GM12878 (cell line): ENCODE measurements at regions not wholly inside any gene's neighbourhood (a gene's known extent, or its start where the extent isn't known, plus 50 kb on each side); places are given as distances from the start of the nearest gene placed in this dataset.

ENCODE experiments used
- ATAC-seq: fragments of 200-7000 bp; cut with Tn5 transposase; 3 replicates; pipeline ENCODE4 v1.9.1; 2020; ENCODE audit warnings: mild to moderate bottlenecking, moderate library complexity
- BruUV-seq: library from RNA; stranded (reverse); fragments of 400-500 nt; replicated peaks from 2 replicates; lab custom pipeline; 2021; lab: Mats Ljungman, UMichigan
- CTCF ChIA-PET: fragments of 300-600 bp; sonication (Branson Sonifier 250); formaldehyde crosslinking; extraction: SDS; loops from one replicate; lab custom pipeline; 2021; ENCODE audit warnings: inconsistent platforms; lab: Yijun Ruan, JAX
- POLR2A ChIA-PET: fragments of 350-600 bp; formaldehyde crosslinking; extraction: SDS; loops from one replicate; lab custom pipeline; 2021; ENCODE audit warnings: inconsistent platforms; lab: Charles Lee
- RAD21 ChIA-PET: fragments of 300-600 bp; sonication (Branson Sonifier 250); formaldehyde crosslinking; loops from one replicate; lab custom pipeline; 2023; ENCODE audit warnings: antibody characterized with exemption; ENCODE audit not compliant: unreplicated experiment; lab: Charles Lee
- SMC1A ChIA-PET: fragments of 300-600 bp; sonication (Branson Sonifier 250); formaldehyde crosslinking; loops from one replicate; lab custom pipeline; 2023; ENCODE audit not compliant: unreplicated experiment, uncharacterized antibody; lab: Charles Lee
- DNase-seq: peaks from one replicate; pipeline ENCODE4 v3.0.0-alpha.2; 2011; ENCODE audit warnings: low read depth, low spot score
- FAIRE-seq: peaks from 3 replicates; lab custom pipeline; 2011; peaks lifted over from hg19 to GRCh38; lab: Jason Lieb, UNC
- H2AFZ ChIP-seq: 2 replicates; pipeline ENCODE4 v1.6.0; 2011; ENCODE audit warnings: low read depth, low read length, control low read depth; ENCODE audit not compliant: control insufficient read depth
- H3K27ac ChIP-seq: 2 replicates; pipeline ENCODE4 v1.5.1; 2011; ENCODE audit warnings: control low read depth; ENCODE audit not compliant: control insufficient read depth, insufficient read depth
- H3K27me3 ChIP-seq, 2 experiments: replicated peaks in 1 of 2; 2 replicates each; pipeline versions ENCODE4 v1.6.0 to v1.6.1; 2011; ENCODE audit warnings: low read length in 1 of 2; ENCODE audit not compliant: control insufficient read depth in 2 of 2, insufficient read depth in 2 of 2
- H3K36me3 ChIP-seq, 2 experiments: 2 replicates each; pipeline ENCODE4 v1.5.1; 2011; ENCODE audit warnings: low read length in 1 of 2; ENCODE audit not compliant: control insufficient read depth in 2 of 2, insufficient read depth in 2 of 2
- H3K4me1 ChIP-seq: 2 replicates; pipeline ENCODE4 v1.6.1; 2011; ENCODE audit warnings: mild to moderate bottlenecking, low read length, moderate library complexity, mixed read lengths; ENCODE audit not compliant: control insufficient read depth, insufficient read depth
- H3K4me2 ChIP-seq: 2 replicates; pipeline ENCODE4 v1.6.0; 2011; ENCODE audit warnings: control low read depth; ENCODE audit not compliant: control insufficient read depth, insufficient read depth
- H3K4me3 ChIP-seq: fragments of 200-600 bp; sonication (generic); 2 replicates; pipeline ENCODE4 v1.5.1; 2016
- H3K79me2 ChIP-seq: 2 replicates; pipeline ENCODE4 v1.6.0; 2011; ENCODE audit warnings: low read length; ENCODE audit not compliant: control insufficient read depth, insufficient read depth
- H3K9ac ChIP-seq: 2 replicates; pipeline ENCODE4 v1.8.0; 2011; ENCODE audit warnings: low read length, control low read depth, mixed read lengths; ENCODE audit not compliant: control insufficient read depth, insufficient read depth
- H3K9me3 ChIP-seq: replicated peaks from 3 replicates; pipeline ENCODE4 v1.5.1; 2011; ENCODE audit warnings: mild to moderate bottlenecking, low read length; ENCODE audit not compliant: control insufficient read depth, insufficient read depth
- H4K20me1 ChIP-seq: 2 replicates; pipeline ENCODE4 v1.6.0; 2011; ENCODE audit not compliant: control insufficient read depth, insufficient read depth
- CHD4 ChIP-seq: fragments of 200-600 bp; sonication (generic); IDR thresholded peaks from 2 replicates; pipeline ENCODE4 v1.6.1; 2016; ENCODE audit warnings: mild to moderate bottlenecking
- HDGF ChIP-seq: fragments of 450-650 bp; IDR thresholded peaks from 2 replicates; pipeline ENCODE4 v1.6.1; 2016; ENCODE audit warnings: antibody characterized with exemption
- IRF3 ChIP-seq: fragments of 450-650 bp; IDR thresholded peaks from 2 replicates; pipeline ENCODE4 v1.6.1; 2014; ENCODE audit warnings: mild to moderate bottlenecking
- IRF4 ChIP-seq: IDR thresholded peaks from 2 replicates; pipeline ENCODE4 v1.6.1; 2011; ENCODE audit warnings: low read depth, low read length
- SREBF1 ChIP-seq: IDR thresholded peaks from 2 replicates; pipeline ENCODE4 v1.6.1; 2012; ENCODE audit warnings: mild to moderate bottlenecking, low read length
- STAT3 ChIP-seq: IDR thresholded peaks from 2 replicates; pipeline ENCODE4 v1.6.1; 2011; ENCODE audit warnings: low read depth, low read length, improper control_type of control experiment
- SUPT20H ChIP-seq: IDR thresholded peaks from 2 replicates; pipeline ENCODE4 v1.6.1; 2011; ENCODE audit warnings: low read depth, mild to moderate bottlenecking, low read length, moderate library complexity, borderline replicate concordance; ENCODE audit not compliant: control insufficient read depth
- TCF3 ChIP-seq: IDR thresholded peaks from 2 replicates; pipeline ENCODE4 v1.6.1; 2012; ENCODE audit warnings: low read depth, mild to moderate bottlenecking, low read length, borderline replicate concordance; ENCODE audit not compliant: insufficient read depth
- ZNF24 ChIP-seq: fragments of 450-650 bp; IDR thresholded peaks from 2 replicates; pipeline ENCODE4 v1.6.1; 2017; ENCODE audit warnings: antibody characterized with exemption, mild to moderate bottlenecking
- ZNF274 ChIP-seq: IDR thresholded peaks from one replicate; pipeline ENCODE4 v1.8.0; 2011; ENCODE audit not compliant: insufficient read length, insufficient read depth
- ZNF384 ChIP-seq: IDR thresholded peaks from 2 replicates; pipeline ENCODE4 v1.6.1; 2012; ENCODE audit warnings: low read depth, mild to moderate bottlenecking, low read length, improper control_type of control experiment, borderline replicate concordance
- WGBS: methylation state at CpG from one replicate; pipeline ENCODE4 v1.1.6; 2016; ENCODE audit warnings: low lambda C conversion rate; ENCODE audit not compliant: insufficient replicate concordance, insufficient coverage; ENCODE audit errors: missing lambda C conversion rate; 5-methylcytosine and 5-hydroxymethylcytosine counted together
- in situ Hi-C: fragments of 300-500 bp; cut with MboI; formaldehyde crosslinking; loops from 9 replicates; pipeline ENCODE4 v1.14.3; 2018; ENCODE audit warnings: mixed read lengths
- intact Hi-C: fragments of 100-400 bp; cut with micrococcal nuclease; formaldehyde crosslinking; loops from one replicate; pipeline ENCODE4 v1.14.2; 2022; ENCODE audit not compliant: unreplicated experiment
- TF ChIP-seq, protein P1 (sequence below): fragments of 450-650 bp; conservative IDR thresholded peaks from 2 replicates; pipeline ENCODE4 v1.6.1; 2017; ENCODE audit warnings: mild to moderate bottlenecking, moderate library complexity
- TF ChIP-seq, protein P2 (sequence below): fragments of 450-650 bp; IDR thresholded peaks from 2 replicates; pipeline ENCODE4 v1.6.1; 2017; ENCODE audit warnings: antibody characterized with exemption, mild to moderate bottlenecking, moderate library complexity

DNA sequence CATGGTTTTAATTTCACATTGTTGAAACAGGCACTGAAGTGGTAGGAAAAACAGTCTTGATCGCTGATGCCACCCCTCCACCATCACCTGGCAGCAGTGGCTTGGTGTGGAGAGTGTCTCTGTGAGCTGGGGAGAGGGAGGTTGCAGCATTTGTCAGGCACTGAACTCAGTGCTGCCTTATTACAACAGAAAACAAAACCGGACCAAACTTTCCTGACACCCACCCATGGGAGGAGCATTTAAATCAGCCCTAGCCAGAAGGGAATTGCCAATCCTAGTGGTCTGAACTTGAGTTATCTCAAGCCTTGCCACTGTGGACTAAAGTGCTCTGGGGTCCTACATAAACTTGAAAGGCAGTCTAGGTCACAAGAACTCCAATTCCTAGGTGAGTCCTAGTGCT, 103.0 kb upstream of the LGALSL start:
- intact Hi-C loops, result no loop called here
- TF ChIP-seq SREBF1, result no peak
- TF ChIP-seq, protein P1, sequence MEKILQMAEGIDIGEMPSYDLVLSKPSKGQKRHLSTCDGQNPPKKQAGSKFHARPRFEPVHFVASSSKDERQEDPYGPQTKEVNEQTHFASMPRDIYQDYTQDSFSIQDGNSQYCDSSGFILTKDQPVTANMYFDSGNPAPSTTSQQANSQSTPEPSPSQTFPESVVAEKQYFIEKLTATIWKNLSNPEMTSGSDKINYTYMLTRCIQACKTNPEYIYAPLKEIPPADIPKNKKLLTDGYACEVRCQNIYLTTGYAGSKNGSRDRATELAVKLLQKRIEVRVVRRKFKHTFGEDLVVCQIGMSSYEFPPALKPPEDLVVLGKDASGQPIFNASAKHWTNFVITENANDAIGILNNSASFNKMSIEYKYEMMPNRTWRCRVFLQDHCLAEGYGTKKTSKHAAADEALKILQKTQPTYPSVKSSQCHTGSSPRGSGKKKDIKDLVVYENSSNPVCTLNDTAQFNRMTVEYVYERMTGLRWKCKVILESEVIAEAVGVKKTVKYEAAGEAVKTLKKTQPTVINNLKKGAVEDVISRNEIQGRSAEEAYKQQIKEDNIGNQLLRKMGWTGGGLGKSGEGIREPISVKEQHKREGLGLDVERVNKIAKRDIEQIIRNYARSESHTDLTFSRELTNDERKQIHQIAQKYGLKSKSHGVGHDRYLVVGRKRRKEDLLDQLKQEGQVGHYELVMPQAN, result no peak
- TF ChIP-seq ZNF384, result no peak
- no peak for TF ChIP-seq HDGF
- TF ChIP-seq SUPT20H, result no peak
- no peak for TF ChIP-seq TCF3
- TF ChIP-seq STAT3, result no peak
- TF ChIP-seq, protein P2, sequence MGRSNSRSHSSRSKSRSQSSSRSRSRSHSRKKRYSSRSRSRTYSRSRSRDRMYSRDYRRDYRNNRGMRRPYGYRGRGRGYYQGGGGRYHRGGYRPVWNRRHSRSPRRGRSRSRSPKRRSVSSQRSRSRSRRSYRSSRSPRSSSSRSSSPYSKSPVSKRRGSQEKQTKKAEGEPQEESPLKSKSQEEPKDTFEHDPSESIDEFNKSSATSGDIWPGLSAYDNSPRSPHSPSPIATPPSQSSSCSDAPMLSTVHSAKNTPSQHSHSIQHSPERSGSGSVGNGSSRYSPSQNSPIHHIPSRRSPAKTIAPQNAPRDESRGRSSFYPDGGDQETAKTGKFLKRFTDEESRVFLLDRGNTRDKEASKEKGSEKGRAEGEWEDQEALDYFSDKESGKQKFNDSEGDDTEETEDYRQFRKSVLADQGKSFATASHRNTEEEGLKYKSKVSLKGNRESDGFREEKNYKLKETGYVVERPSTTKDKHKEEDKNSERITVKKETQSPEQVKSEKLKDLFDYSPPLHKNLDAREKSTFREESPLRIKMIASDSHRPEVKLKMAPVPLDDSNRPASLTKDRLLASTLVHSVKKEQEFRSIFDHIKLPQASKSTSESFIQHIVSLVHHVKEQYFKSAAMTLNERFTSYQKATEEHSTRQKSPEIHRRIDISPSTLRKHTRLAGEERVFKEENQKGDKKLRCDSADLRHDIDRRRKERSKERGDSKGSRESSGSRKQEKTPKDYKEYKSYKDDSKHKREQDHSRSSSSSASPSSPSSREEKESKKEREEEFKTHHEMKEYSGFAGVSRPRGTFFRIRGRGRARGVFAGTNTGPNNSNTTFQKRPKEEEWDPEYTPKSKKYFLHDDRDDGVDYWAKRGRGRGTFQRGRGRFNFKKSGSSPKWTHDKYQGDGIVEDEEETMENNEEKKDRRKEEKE, result no peak
- no peak for TF ChIP-seq IRF4
- no peak for TF ChIP-seq ZNF274
- TF ChIP-seq IRF3, result no peak
- TF ChIP-seq CHD4, result no peak
- TF ChIP-seq ZNF24, result no peak
- TF ChIP-seq, all 136 proteins: peak for 0
- Histone ChIP-seq H3K4me2 (no peak overlapping the region), H3K79me2 (no peaks in the 10 kb centered on the region), H3K4me1 (no peaks in the 10 kb centered on the region), H3K4me3 (no peak overlapping the region), H3K27ac (no peak overlapping the region), H2AFZ (no peak overlapping the region), H3K36me3 (no peaks in the 10 kb centered on the region), H3K9ac (no peak overlapping the region), H3K9me3 (no peaks in the 10 kb centered on the region), H3K27me3 (no peaks in the 10 kb centered on the region; a peak in 1 of 4 replicates), H4K20me1 (no peaks in the 10 kb centered on the region)
- ChIA-PET POLR2A (no interaction called here), CTCF (no interaction called here), RAD21 (no interaction called here), SMC1A (interaction anchor here (1.1 to 1.2 kb wide), 2 partner anchors 135 to 138 kb away, joined by 3 to 4 read pairs; no protein-coding TSS in a partner anchor)
- DNase-seq, result no peak
- ATAC-seq, result no peak
- BruUV-seq, result no TSS peak
- FAIRE-seq, result no peak
- WGBS, result 69% methylated on average over 2 of the region's 2 CpGs
- in situ Hi-C loops, result no loop called here
